ENCODE measurements at regions not wholly inside any gene's neighbourhood (a gene's known extent, or its start where the extent isn't known, plus 50 kb on each side); places are given as distances from the start of the nearest gene placed in this dataset.
"Not testable (repeated sequence)": the region's sequence is repeated elsewhere in the genome, so short reads cannot be mapped to it uniquely, and the experiment has no call there.

- no peaks in the 10 kb centered on the region for H3K27me3 ChIP-seq (ENCODE audit: control insufficient read depth, insufficient read depth, low read length)
- H3K4me3 ChIP-seq (ENCODE audit: insufficient read depth, low read depth, low read length), result no peak overlapping the region
- no peak for DNase-seq
- H3K36me3 ChIP-seq (replicated peaks; ENCODE audit: control insufficient read depth, insufficient read depth, low read length), result no peaks in the 10 kb centered on the region
Observed at GRCh38 chrX:127112726-127113125, 293.2 kb downstream of the PRR32 start.

- Histone ChIP-seq H3K36me3 (replicated peaks; ENCODE audit: control insufficient read depth, insufficient read depth, low read length) (no peaks in the 10 kb centered on the region), H3K4me3 (ENCODE audit: insufficient read depth, low read depth, low read length) (no peak overlapping the region), H3K27me3 (ENCODE audit: control insufficient read depth, insufficient read depth, low read length) (no peaks in the 10 kb centered on the region)
- no peak for DNase-seq
Observed at GRCh38 chrX:127124871-127125270, 305.3 kb downstream of the PRR32 start.

GRCh38 chrX:127128282-127128681 lies 308.8 kb downstream of the PRR32 start:
- H3K4me3 ChIP-seq (ENCODE audit: insufficient read depth, low read depth, low read length), result no peak overlapping the region
- H3K27me3 ChIP-seq (ENCODE audit: control insufficient read depth, insufficient read depth, low read length), result no peaks in the 10 kb centered on the region
- DNase-seq, result no peak
- H3K36me3 ChIP-seq (replicated peaks; ENCODE audit: control insufficient read depth, insufficient read depth, low read length), result no peaks in the 10 kb centered on the region

- Histone ChIP-seq H3K4me3 (ENCODE audit: insufficient read depth, low read depth, low read length) (no peak overlapping the region), H3K36me3 (replicated peaks; ENCODE audit: control insufficient read depth, insufficient read depth, low read length) (no peaks in the 10 kb centered on the region), H3K27me3 (ENCODE audit: control insufficient read depth, insufficient read depth, low read length) (no peaks in the 10 kb centered on the region)
- no peak for DNase-seq
Observed at GRCh38 chrX:127129510-127129909, 310.0 kb downstream of the PRR32 start.

GRCh38 chrX:127138218-127138617 lies 318.7 kb downstream of the PRR32 start:
- Histone ChIP-seq H3K36me3 (replicated peaks; ENCODE audit: control insufficient read depth, insufficient read depth, low read length) (no peaks in the 10 kb centered on the region), H3K27me3 (ENCODE audit: control insufficient read depth, insufficient read depth, low read length) (no peaks in the 10 kb centered on the region), H3K4me3 (ENCODE audit: insufficient read depth, low read depth, low read length) (no peak overlapping the region)
- peak; percentile 1 for DNase-seq

GRCh38 chrX:127177966-127178365 lies 358.4 kb downstream of the PRR32 start:
- Histone ChIP-seq H3K27me3 (ENCODE audit: control insufficient read depth, insufficient read depth, low read length) (no peaks in the 10 kb centered on the region), H3K4me3 (ENCODE audit: insufficient read depth, low read depth, low read length) (no peak overlapping the region), H3K36me3 (replicated peaks; ENCODE audit: control insufficient read depth, insufficient read depth, low read length) (no peaks in the 10 kb centered on the region)
- no peak for DNase-seq

- Histone ChIP-seq H3K4me3 (ENCODE audit: insufficient read depth, low read depth, low read length) (no peak overlapping the region), H3K27me3 (ENCODE audit: control insufficient read depth, insufficient read depth, low read length) (no peaks in the 10 kb centered on the region), H3K36me3 (replicated peaks; ENCODE audit: control insufficient read depth, insufficient read depth, low read length) (no peaks in the 10 kb centered on the region)
- no peak for DNase-seq
Observed at GRCh38 chrX:127187095-127187494, 367.6 kb downstream of the PRR32 start.

GRCh38 chrX:127190381-127190780 lies 370.9 kb downstream of the PRR32 start:
- no peaks in the 10 kb centered on the region for H3K27me3 ChIP-seq (ENCODE audit: control insufficient read depth, insufficient read depth, low read length)
- no peaks in the 10 kb centered on the region for H3K36me3 ChIP-seq (replicated peaks; ENCODE audit: control insufficient read depth, insufficient read depth, low read length)
- DNase-seq, result no peak

GRCh38 chrX:127207326-127207725 lies 387.8 kb downstream of the PRR32 start:
- no peaks in the 10 kb centered on the region for H3K36me3 ChIP-seq (replicated peaks; ENCODE audit: control insufficient read depth, insufficient read depth, low read length)
- peak; percentile 2 for DNase-seq

More at GRCh38 chrX:127190381-127190780, 370.9 kb downstream of the PRR32 start:
- H3K4me3 ChIP-seq (ENCODE audit: insufficient read depth, low read depth, low read length), result no peak overlapping the region

GRCh38 chrX:127221821-127222220 lies 402.3 kb downstream of the PRR32 start:
- not testable (repeated sequence) for DNase-seq; H3K27me3 ChIP-seq (ENCODE audit: control insufficient read depth, insufficient read depth, low read length); H3K4me3 ChIP-seq (ENCODE audit: insufficient read depth, low read depth, low read length); H3K36me3 ChIP-seq (replicated peaks; ENCODE audit: control insufficient read depth, insufficient read depth, low read length)

More at GRCh38 chrX:127207326-127207725, 387.8 kb downstream of the PRR32 start:
- H3K4me3 ChIP-seq (ENCODE audit: insufficient read depth, low read depth, low read length), result no peak overlapping the region
- H3K27me3 ChIP-seq (ENCODE audit: control insufficient read depth, insufficient read depth, low read length), result no peaks in the 10 kb centered on the region

GRCh38 chrX:127243654-127244053 lies 424.1 kb downstream of the PRR32 start:
- H3K36me3 ChIP-seq (replicated peaks; ENCODE audit: control insufficient read depth, insufficient read depth, low read length), result no peaks in the 10 kb centered on the region
- DNase-seq, result no peak
- no peak overlapping the region for H3K4me3 ChIP-seq (ENCODE audit: insufficient read depth, low read depth, low read length)
- no peaks in the 10 kb centered on the region for H3K27me3 ChIP-seq (ENCODE audit: control insufficient read depth, insufficient read depth, low read length)

- H3K27me3 ChIP-seq (ENCODE audit: control insufficient read depth, insufficient read depth, low read length), result no peaks in the 10 kb centered on the region
- no peak for DNase-seq
- H3K36me3 ChIP-seq (replicated peaks; ENCODE audit: control insufficient read depth, insufficient read depth, low read length), result no peaks in the 10 kb centered on the region
- H3K4me3 ChIP-seq (ENCODE audit: insufficient read depth, low read depth, low read length), result no peak overlapping the region
Observed at GRCh38 chrX:127259742-127260141, 440.2 kb downstream of the PRR32 start.

- H3K27me3 ChIP-seq (ENCODE audit: control insufficient read depth, insufficient read depth, low read length), result no peaks in the 10 kb centered on the region
- no peak for DNase-seq
- H3K36me3 ChIP-seq (replicated peaks; ENCODE audit: control insufficient read depth, insufficient read depth, low read length), result no peaks in the 10 kb centered on the region
- H3K4me3 ChIP-seq (ENCODE audit: insufficient read depth, low read depth, low read length), result no peak overlapping the region
Observed at GRCh38 chrX:127276326-127276725, 456.8 kb downstream of the PRR32 start.

GRCh38 chrX:127300511-127300910 lies 481.0 kb downstream of the PRR32 start:
- no peak for DNase-seq
- H3K4me3 ChIP-seq (ENCODE audit: insufficient read depth, low read depth, low read length), result no peak overlapping the region
- no peaks in the 10 kb centered on the region for H3K27me3 ChIP-seq (ENCODE audit: control insufficient read depth, insufficient read depth, low read length)
- H3K36me3 ChIP-seq (replicated peaks; ENCODE audit: control insufficient read depth, insufficient read depth, low read length), result no peaks in the 10 kb centered on the region

- DNase-seq, result no peak
- Histone ChIP-seq H3K36me3 (replicated peaks; ENCODE audit: control insufficient read depth, insufficient read depth, low read length) (no peaks in the 10 kb centered on the region), H3K27me3 (ENCODE audit: control insufficient read depth, insufficient read depth, low read length) (no peaks in the 10 kb centered on the region)
Observed at GRCh38 chrX:127302841-127303240, 483.3 kb downstream of the PRR32 start.

GRCh38 chrX:127305013-127305412 lies 485.5 kb downstream of the PRR32 start:
- H3K27me3 ChIP-seq (ENCODE audit: control insufficient read depth, insufficient read depth, low read length), result no peaks in the 10 kb centered on the region
- no peak for DNase-seq
- H3K4me3 ChIP-seq (ENCODE audit: insufficient read depth, low read depth, low read length), result no peak overlapping the region
- no peaks in the 10 kb centered on the region for H3K36me3 ChIP-seq (replicated peaks; ENCODE audit: control insufficient read depth, insufficient read depth, low read length)

More at GRCh38 chrX:127302841-127303240, 483.3 kb downstream of the PRR32 start:
- H3K4me3 ChIP-seq (ENCODE audit: insufficient read depth, low read depth, low read length), result no peak overlapping the region
